ENCODE measurements at regions not wholly inside any gene's neighbourhood (a gene's known extent, or its start where the extent isn't known, plus 50 kb on each side); places are given as distances from the start of the nearest gene placed in this dataset.

GRCh38 chr15:36506733-36507356 is 72.6 kb upstream of the CDIN1 start:
- Histone ChIP-seq H2AFZ (ENCODE audit: low read length) (no peak overlapping the region), H4K20me1 (ENCODE audit: control insufficient read depth, extremely low read depth, insufficient read depth, low read length) (no peaks in the 10 kb centered on the region), H3K27ac (ENCODE audit: insufficient read depth, low read length) (no peak overlapping the region), H3K27me3 (ENCODE audit: control insufficient read depth, insufficient read depth, low read length) (no peaks in the 10 kb centered on the region), H3K4me2 (ENCODE audit: extremely low read depth, insufficient read depth, low read length) (no peak overlapping the region), H3K4me3 (replicated peaks in 1 of 4; ENCODE audit: control extremely low read depth in 1 of 4, insufficient read depth in 1 of 4, low read depth in 3 of 4, low read length in 4 of 4) (no peak overlapping the region), H3K36me3 (ENCODE audit: control insufficient read depth, insufficient read depth, low read length) (no peaks in the 10 kb centered on the region), H3K79me2 (ENCODE audit: control insufficient read depth, insufficient read depth, low read length) (no peaks in the 10 kb centered on the region), H3K9ac (ENCODE audit: insufficient read depth, low read length) (no peak overlapping the region), H3K4me1 (ENCODE audit: control insufficient read depth, extremely low read depth, insufficient read depth, low read length) (peaks cover 2% of the 10 kb centered on the region), H3K9me3 (ENCODE audit: control insufficient read depth, insufficient read depth, low read depth, low read length) (no peaks in the 10 kb centered on the region)
- TF ChIP-seq CTCF (conservative IDR thresholded peaks at IDR 0.05 in 1 of 2, IDR thresholded peaks at IDR 0.05 in 1 of 2; ENCODE audit: low read depth in 1 of 2, low read length in 2 of 2) (no peak), EZH2 (IDR thresholded peaks at IDR 0.05; ENCODE audit: low read length, missing control alignments) (no peak)
- DNase-seq (ENCODE audit: low read depth in 2 of 2) = no peak

DNA sequence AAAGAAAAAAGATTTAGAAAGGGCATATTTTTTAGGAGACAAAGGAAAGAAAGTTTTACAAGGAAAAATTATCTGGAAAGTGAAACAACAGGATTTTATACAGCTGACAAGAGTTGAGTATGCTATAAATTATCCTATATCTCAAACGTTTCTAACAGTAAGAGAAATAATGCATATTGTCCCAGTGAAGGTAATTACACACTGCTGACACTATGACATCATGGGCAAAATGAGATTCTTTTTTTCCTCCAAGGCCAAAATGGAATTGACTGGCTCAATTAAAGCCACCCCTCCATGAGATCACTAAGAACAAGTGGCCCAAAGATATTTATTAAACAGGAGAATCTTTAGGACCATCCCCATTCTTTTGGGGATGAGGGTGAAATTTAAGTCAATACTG is 72.0 kb upstream of the CDIN1 start:
- H3K27me3 ChIP-seq (ENCODE audit: control insufficient read depth, insufficient read depth, low read length) = no peaks in the 10 kb centered on the region
- no peaks in the 10 kb centered on the region for H3K79me2 ChIP-seq (ENCODE audit: control insufficient read depth, insufficient read depth, low read length)
- no peaks in the 10 kb centered on the region for H3K36me3 ChIP-seq (ENCODE audit: control insufficient read depth, insufficient read depth, low read length)
- H3K9me3 ChIP-seq (ENCODE audit: control insufficient read depth, insufficient read depth, low read depth, low read length) = no peaks in the 10 kb centered on the region
- no peak overlapping the region for H3K27ac ChIP-seq (ENCODE audit: insufficient read depth, low read length)
- peaks cover 2% of the 10 kb centered on the region for H3K4me1 ChIP-seq (ENCODE audit: control insufficient read depth, extremely low read depth, insufficient read depth, low read length)
- DNase-seq (ENCODE audit: low read depth in 2 of 2) = no peak
- H3K4me3 ChIP-seq (replicated peaks in 1 of 4; ENCODE audit: control extremely low read depth in 1 of 4, insufficient read depth in 1 of 4, low read depth in 3 of 4, low read length in 4 of 4) = no peak overlapping the region
- no peak overlapping the region for H3K4me2 ChIP-seq (ENCODE audit: extremely low read depth, insufficient read depth, low read length)
- H3K9ac ChIP-seq (ENCODE audit: insufficient read depth, low read length) = no peak overlapping the region
- H4K20me1 ChIP-seq (ENCODE audit: control insufficient read depth, extremely low read depth, insufficient read depth, low read length) = no peaks in the 10 kb centered on the region
- no peak overlapping the region for H2AFZ ChIP-seq (ENCODE audit: low read length)
- TF ChIP-seq CTCF (conservative IDR thresholded peaks at IDR 0.05 in 1 of 2, IDR thresholded peaks at IDR 0.05 in 1 of 2; ENCODE audit: low read depth in 1 of 2, low read length in 2 of 2) (no peak), EZH2 (IDR thresholded peaks at IDR 0.05; ENCODE audit: low read length, missing control alignments) (no peak)

DNA sequence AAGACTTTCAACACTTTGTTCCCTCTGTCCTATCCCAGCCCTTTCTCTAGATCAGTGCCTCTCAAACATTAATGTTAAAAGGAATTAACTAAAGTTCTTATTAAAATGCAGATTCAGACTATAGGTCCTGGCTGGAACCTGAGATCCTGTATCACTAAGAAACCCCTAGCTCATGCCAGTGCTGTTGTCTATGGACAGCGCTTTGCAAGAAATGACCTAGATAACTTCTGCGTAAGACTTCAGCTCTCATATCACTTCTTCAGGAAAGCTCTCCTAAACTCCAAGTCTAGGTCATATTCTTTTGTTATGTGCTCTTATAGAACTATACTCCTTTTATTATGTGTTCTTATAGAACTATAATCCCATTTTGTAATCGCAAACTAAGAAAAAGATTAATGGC is 67.8 kb upstream of the CDIN1 start:
- Histone ChIP-seq H3K27ac (ENCODE audit: insufficient read depth, low read length) (no peak overlapping the region), H3K4me1 (ENCODE audit: control insufficient read depth, extremely low read depth, insufficient read depth, low read length) (no peaks in the 10 kb centered on the region), H3K4me3 (replicated peaks in 1 of 4; ENCODE audit: control extremely low read depth in 1 of 4, insufficient read depth in 1 of 4, low read depth in 3 of 4, low read length in 4 of 4) (no peak overlapping the region), H4K20me1 (ENCODE audit: control insufficient read depth, extremely low read depth, insufficient read depth, low read length) (no peaks in the 10 kb centered on the region), H3K4me2 (ENCODE audit: extremely low read depth, insufficient read depth, low read length) (no peak overlapping the region), H3K9me3 (ENCODE audit: control insufficient read depth, insufficient read depth, low read depth, low read length) (no peaks in the 10 kb centered on the region), H3K9ac (ENCODE audit: insufficient read depth, low read length) (no peak overlapping the region), H3K27me3 (ENCODE audit: control insufficient read depth, insufficient read depth, low read length) (no peaks in the 10 kb centered on the region), H3K79me2 (ENCODE audit: control insufficient read depth, insufficient read depth, low read length) (no peaks in the 10 kb centered on the region), H3K36me3 (ENCODE audit: control insufficient read depth, insufficient read depth, low read length) (no peaks in the 10 kb centered on the region), H2AFZ (ENCODE audit: low read length) (no peak overlapping the region)
- no peak for DNase-seq (ENCODE audit: low read depth in 2 of 2)
- TF ChIP-seq EZH2 (IDR thresholded peaks at IDR 0.05; ENCODE audit: low read length, missing control alignments) = no peak
- TF ChIP-seq CTCF (conservative IDR thresholded peaks at IDR 0.05 in 1 of 2, IDR thresholded peaks at IDR 0.05 in 1 of 2; ENCODE audit: low read depth in 1 of 2, low read length in 2 of 2) = no peak
